ENCODE measurements at regions not wholly inside any gene's neighbourhood (a gene's known extent, or its start where the extent isn't known, plus 50 kb on each side); places are given as distances from the start of the nearest gene placed in this dataset.
"Not testable (repeated sequence)": the region's sequence is repeated elsewhere in the genome, so short reads cannot be mapped to it uniquely, and the experiment has no call there.

DNA sequence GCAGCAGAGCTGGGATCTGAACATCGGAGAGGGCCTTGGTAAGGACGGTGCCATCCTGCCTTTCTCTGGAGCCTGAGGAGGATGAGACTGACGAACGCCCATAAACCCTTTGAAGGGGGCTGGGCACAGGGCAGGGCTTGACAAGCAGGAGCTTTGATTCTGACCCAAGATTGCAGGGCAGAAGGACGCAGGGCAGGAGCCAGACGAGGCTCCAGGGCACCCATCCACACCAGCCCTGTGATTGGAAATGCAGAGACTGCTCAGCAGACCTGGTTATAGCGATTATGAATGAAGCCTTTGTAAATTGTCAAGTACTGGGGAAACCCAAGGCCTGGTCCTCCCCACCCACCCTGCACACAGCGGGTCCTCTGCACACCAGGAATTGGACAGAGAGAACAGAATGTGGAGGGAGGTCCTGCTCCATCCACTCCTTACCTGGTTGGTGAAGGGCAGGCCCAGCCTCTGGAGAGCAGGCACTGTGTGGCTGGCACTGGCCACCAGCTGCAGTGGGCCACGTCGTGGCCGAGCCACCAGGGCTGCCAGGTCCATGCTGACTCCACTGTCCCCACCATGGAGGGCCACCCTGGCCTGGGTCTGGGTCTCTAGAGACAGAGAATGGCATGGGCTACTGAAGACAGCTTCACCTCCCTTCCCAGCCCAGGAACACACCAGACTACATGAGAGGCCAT lies 68.8 kb downstream of the RMI2 start:
- no peak overlapping the region for H3K4me3 ChIP-seq (ENCODE audit: low read depth, low read length)
- no peaks in the 10 kb centered on the region for H3K36me3 ChIP-seq (replicated peaks)
- H3K27ac ChIP-seq = no peak overlapping the region
- in situ Hi-C loops (cut with HindIII; ENCODE audit: low pct_ligation_motif_present, low sequenced_read_pairs) = no loop called here
- TF ChIP-seq, protein P1, sequence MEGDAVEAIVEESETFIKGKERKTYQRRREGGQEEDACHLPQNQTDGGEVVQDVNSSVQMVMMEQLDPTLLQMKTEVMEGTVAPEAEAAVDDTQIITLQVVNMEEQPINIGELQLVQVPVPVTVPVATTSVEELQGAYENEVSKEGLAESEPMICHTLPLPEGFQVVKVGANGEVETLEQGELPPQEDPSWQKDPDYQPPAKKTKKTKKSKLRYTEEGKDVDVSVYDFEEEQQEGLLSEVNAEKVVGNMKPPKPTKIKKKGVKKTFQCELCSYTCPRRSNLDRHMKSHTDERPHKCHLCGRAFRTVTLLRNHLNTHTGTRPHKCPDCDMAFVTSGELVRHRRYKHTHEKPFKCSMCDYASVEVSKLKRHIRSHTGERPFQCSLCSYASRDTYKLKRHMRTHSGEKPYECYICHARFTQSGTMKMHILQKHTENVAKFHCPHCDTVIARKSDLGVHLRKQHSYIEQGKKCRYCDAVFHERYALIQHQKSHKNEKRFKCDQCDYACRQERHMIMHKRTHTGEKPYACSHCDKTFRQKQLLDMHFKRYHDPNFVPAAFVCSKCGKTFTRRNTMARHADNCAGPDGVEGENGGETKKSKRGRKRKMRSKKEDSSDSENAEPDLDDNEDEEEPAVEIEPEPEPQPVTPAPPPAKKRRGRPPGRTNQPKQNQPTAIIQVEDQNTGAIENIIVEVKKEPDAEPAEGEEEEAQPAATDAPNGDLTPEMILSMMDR (IDR thresholded peaks at IDR 0.05; ENCODE audit: low read depth, low read length, missing control alignments) = no peak
- H3K27me3 ChIP-seq (replicated peaks) = no peaks in the 10 kb centered on the region
- DNase-seq = no peak

DNA sequence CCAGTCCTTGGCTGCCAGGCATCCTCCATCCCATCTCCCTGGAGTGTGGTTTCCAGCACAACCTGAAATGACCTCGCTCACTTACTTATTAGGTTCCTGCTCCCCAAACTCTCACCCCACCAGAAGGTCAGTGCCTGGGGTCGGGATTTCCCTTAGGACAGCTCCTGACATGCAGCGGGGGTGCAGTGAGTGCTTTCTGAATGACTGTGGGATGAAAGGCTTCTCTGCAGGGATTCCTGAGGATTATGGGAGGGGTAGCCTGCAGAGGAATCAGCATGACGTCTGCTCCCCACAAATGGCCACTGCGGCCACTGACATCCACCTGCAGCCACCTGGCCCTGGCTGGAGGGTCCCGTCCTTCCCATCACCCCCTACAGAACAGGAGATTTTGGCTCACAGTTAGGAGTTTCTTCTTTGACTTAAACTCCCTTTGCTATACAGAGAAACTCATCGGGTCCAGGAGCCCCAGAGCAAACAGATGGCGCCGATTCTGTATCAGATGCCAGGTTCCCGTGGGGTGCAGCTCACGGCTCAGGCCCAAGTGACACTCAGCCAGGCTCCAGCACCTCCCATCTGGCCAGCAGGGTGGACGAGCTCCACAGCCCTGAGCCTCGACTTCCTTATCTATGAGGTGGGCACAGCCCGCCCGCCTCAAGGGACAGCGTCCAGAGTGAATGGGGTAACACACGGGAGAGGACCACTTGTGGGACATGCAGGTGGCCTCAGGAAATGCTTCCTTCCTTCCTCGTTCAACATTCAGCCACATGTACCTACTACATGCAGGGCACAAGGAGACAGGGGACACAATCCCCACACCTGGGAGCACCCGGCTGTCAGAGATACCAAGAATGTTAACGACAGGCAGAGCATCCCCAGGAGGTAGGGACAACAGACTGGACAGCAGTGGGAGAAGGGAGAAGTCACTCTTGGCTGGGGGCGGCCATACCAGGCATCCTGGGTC lies 69.8 kb downstream of the RMI2 start:
- no peak overlapping the region for H3K27ac ChIP-seq
- H3K36me3 ChIP-seq (replicated peaks) = no peaks in the 10 kb centered on the region
- no peak overlapping the region for H3K4me3 ChIP-seq (ENCODE audit: low read depth, low read length)
- TF ChIP-seq, protein P1 (IDR thresholded peaks at IDR 0.05; ENCODE audit: low read depth, low read length, missing control alignments) = no peak
- DNase-seq = no peak
- in situ Hi-C loops (cut with HindIII; ENCODE audit: low pct_ligation_motif_present, low sequenced_read_pairs) = no loop called here
- H3K27me3 ChIP-seq (replicated peaks) = no peaks in the 10 kb centered on the region

DNA sequence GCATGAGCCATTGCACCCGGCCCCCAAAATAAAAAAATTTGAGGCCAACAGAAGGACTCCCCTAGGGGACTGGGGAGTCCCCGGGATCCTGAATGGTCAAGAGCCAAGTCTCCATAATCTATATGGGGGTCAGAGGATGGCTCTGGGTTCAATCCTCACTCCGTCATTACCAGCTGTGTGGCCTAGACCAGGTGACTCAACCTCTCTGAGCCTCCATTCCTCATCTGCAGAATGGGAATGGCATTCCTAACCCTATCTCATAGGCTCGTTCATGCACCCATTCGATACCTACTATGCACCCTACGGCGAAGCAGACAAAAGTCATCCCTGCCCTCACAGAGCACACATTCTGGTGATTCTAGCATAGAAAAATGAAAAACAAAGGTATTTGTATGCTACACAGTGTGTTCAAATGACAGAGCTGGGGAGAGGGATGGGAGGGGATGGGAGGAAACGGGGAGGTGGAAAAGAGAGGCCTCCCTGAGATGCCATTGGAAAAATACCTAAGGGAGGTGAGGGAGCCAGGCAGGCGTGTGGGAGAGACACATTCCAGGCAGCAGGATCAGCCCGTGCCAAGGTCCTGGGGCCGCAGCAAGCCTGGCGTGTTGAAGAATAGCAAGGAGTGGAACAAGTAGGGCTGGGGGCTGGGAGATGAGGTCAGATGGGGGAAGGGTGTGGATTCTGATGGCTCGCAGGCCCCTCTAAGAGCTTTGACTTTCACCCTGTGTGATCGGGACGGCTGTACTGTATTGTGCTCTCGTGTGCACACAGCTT lies 71.2 kb downstream of the RMI2 start:
- H3K27me3 ChIP-seq (replicated peaks) = no peaks in the 10 kb centered on the region

DNA sequence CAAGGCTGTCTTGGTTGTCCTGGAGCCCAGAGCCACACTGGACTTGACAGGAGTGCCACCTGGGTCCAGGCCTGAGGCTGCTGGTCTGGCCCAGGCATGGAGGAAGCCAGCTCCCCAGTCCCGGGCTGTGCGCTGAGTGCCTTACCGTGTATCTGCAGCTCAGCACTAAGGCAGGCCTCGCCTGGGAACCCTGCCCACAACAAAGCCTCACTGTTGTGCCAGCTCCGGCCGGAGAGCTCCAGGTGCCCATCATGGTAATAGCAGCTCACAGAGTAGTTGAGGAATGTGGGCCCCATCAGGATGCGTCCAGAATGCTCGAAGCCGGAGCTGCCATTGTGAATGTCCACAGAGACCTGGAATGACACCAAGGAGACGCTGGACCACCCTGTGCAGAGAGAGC lies 72.2 kb downstream of the RMI2 start:
- Histone ChIP-seq H3K4me3 (ENCODE audit: low read depth, low read length) (no peak overlapping the region), H3K27ac (no peak overlapping the region), H3K27me3 (replicated peaks) (no peaks in the 10 kb centered on the region), H3K36me3 (replicated peaks) (no peaks in the 10 kb centered on the region)
- TF ChIP-seq, protein P1 (IDR thresholded peaks at IDR 0.05; ENCODE audit: low read depth, low read length, missing control alignments) = no peak
- in situ Hi-C loops (cut with HindIII; ENCODE audit: low pct_ligation_motif_present, low sequenced_read_pairs) = no loop called here
- no peak for DNase-seq

More for the DNA sequence above, 71.2 kb downstream of the RMI2 start:
- in situ Hi-C loops (cut with HindIII; ENCODE audit: low pct_ligation_motif_present, low sequenced_read_pairs) = no loop called here
- DNase-seq = no peak
- Histone ChIP-seq H3K27ac (no peak overlapping the region), H3K36me3 (replicated peaks) (no peaks in the 10 kb centered on the region), H3K4me3 (ENCODE audit: low read depth, low read length) (no peak overlapping the region)
- TF ChIP-seq, protein P1 (IDR thresholded peaks at IDR 0.05; ENCODE audit: low read depth, low read length, missing control alignments) = no peak

DNA sequence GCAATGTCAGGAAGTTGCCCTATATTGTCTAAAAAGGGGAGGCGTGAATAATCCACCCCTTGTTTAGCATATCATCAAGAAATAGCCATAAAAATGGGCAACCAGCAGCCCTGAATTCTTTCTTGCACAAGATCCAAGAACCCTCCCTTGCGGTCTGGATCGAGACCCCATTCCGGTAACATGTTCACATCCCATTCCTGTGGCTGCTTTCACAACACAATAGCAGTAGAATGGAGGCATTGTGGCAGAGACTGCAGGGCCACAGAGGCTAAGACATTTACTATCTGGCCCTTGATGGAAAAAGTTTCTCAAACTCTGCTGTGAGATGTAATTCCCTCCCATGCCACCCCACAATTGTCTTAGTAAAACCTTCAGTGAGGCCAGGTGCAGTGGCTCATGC lies 73.2 kb downstream of the RMI2 start:
- TF ChIP-seq, protein P1 (IDR thresholded peaks at IDR 0.05; ENCODE audit: low read depth, low read length, missing control alignments) = no peak
- DNase-seq = no peak
- Histone ChIP-seq H3K27me3 (replicated peaks) (no peaks in the 10 kb centered on the region), H3K27ac (no peak overlapping the region), H3K36me3 (replicated peaks) (no peaks in the 10 kb centered on the region), H3K4me3 (ENCODE audit: low read depth, low read length) (no peak overlapping the region)
- in situ Hi-C loops (cut with HindIII; ENCODE audit: low pct_ligation_motif_present, low sequenced_read_pairs) = no loop called here

DNA sequence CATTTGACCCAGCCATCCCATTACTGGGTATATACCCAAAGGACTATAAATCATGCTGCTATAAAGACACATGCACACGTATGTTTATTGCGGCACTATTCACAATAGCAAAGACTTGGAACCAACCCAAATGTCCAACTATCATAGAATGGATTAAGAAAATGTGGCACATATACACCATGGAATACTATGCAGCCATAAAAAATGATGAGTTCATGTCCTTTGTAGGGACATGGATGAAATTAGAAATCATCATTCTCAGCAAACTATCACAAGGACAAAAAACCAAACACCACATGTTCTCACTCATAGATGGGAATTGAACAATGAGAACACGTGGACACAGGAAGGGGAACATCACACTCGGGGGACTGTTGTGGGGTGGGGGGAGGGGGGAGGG lies 74.8 kb downstream of the RMI2 start:
- in situ Hi-C loops (cut with HindIII; ENCODE audit: low pct_ligation_motif_present, low sequenced_read_pairs); DNase-seq; H3K27ac ChIP-seq; H3K27me3 ChIP-seq (replicated peaks); H3K4me3 ChIP-seq (ENCODE audit: low read depth, low read length); H3K36me3 ChIP-seq (replicated peaks): not testable (repeated sequence)

Measured in brain microvascular endothelial cell (primary cell).